RWPE2 (cell line): ENCODE measurements at regions not wholly inside any gene's neighbourhood (a gene's known extent, or its start where the extent isn't known, plus 50 kb on each side); places are given as distances from the start of the nearest gene placed in this dataset.
A peak's percentile ranks its signal among the peaks of the same experiment; 100 is the strongest.

Source experiments
- ATAC-seq: fragments of 200-7000 bp; cut with Tn5 transposase; 3 replicates; pipeline ENCODE4 v1.9.1; 2021; ENCODE audit warnings: low read depth
- DNase-seq: peaks from one replicate; pipeline ENCODE4 v3.0.0-alpha.2; 2020; ENCODE audit warnings: low spot score
- H3K27ac ChIP-seq: fragments of 450-650 bp; 2 replicates; pipeline ENCODE4 v1.5.1; 2017; ENCODE audit warnings: mild to moderate bottlenecking; ENCODE audit not compliant: poor library complexity, severe bottlenecking
- H3K27me3 ChIP-seq: fragments of 250-450 bp; sonication (Bioruptor Pico); 2 replicates; pipeline ENCODE4 v1.5.1; 2021; ENCODE audit warnings: mild to moderate bottlenecking, moderate library complexity; ENCODE audit not compliant: insufficient read depth, poor library complexity, severe bottlenecking
- H3K36me3 ChIP-seq: fragments of 250-450 bp; sonication (Bioruptor Pico); 2 replicates; pipeline ENCODE4 v1.5.1; 2020; ENCODE audit warnings: low read depth, mild to moderate bottlenecking, moderate library complexity
- H3K4me1 ChIP-seq: fragments of 250-450 bp; sonication (Bioruptor Pico); 2 replicates; pipeline ENCODE4 v1.5.1; 2021; ENCODE audit warnings: mild to moderate bottlenecking, moderate library complexity; ENCODE audit not compliant: insufficient read depth, poor library complexity, severe bottlenecking
- H3K4me3 ChIP-seq: fragments of 250-450 bp; sonication (Bioruptor Pico); 2 replicates; pipeline ENCODE4 v1.5.1; 2021; ENCODE audit warnings: mild to moderate bottlenecking, moderate library complexity; ENCODE audit not compliant: severe bottlenecking
- H3K9me3 ChIP-seq: fragments of 250-450 bp; sonication (Bioruptor Pico); 2 replicates; pipeline ENCODE4 v1.5.1; 2021; ENCODE audit warnings: mild to moderate bottlenecking, moderate library complexity; ENCODE audit not compliant: severe bottlenecking
- CTCF ChIP-seq: fragments of 450-650 bp; IDR thresholded peaks from one replicate; pipeline ENCODE4 v1.5.1; 2017; ENCODE audit warnings: mild to moderate bottlenecking, moderate library complexity; ENCODE audit not compliant: poor library complexity, severe bottlenecking

- no peak for TF ChIP-seq CTCF
- no peaks in the 10 kb centered on the region for H3K9me3 ChIP-seq
- DNase-seq: no peak
- H3K4me1 ChIP-seq: peaks cover 20% of the 10 kb centered on the region
- H3K4me3 ChIP-seq: no peak overlapping the region
- no peak overlapping the region for H3K27ac ChIP-seq
- H3K27me3 ChIP-seq: no peaks in the 10 kb centered on the region
- no peak for ATAC-seq
- no peaks in the 10 kb centered on the region for H3K36me3 ChIP-seq
Measured at GRCh38 chr12:46948936-46949545, 123.2 kb upstream of the SLC38A4 start.

GRCh38 chr12:46950094-46950493, 124.3 kb upstream of the SLC38A4 start:
- H3K4me3 ChIP-seq: no peak overlapping the region
- ATAC-seq (peak; percentile 33; the same call in 1 of the 3 replicates), DNase-seq (no peak)
- H3K27me3 ChIP-seq: no peaks in the 10 kb centered on the region
- H3K9me3 ChIP-seq: no peaks in the 10 kb centered on the region
- no peak for TF ChIP-seq CTCF
- H3K36me3 ChIP-seq: no peaks in the 10 kb centered on the region
- peaks cover 19% of the 10 kb centered on the region for H3K4me1 ChIP-seq
- no peak overlapping the region for H3K27ac ChIP-seq

- DNase-seq (no peak), ATAC-seq (0 out of 3 replicates have a peak, but pooled peaks have one; percentile 35)
- no peak for TF ChIP-seq CTCF
- Histone ChIP-seq H3K9me3 (no peaks in the 10 kb centered on the region), H3K27me3 (no peaks in the 10 kb centered on the region), H3K36me3 (no peaks in the 10 kb centered on the region), H3K4me3 (no peak overlapping the region), H3K27ac (peak overlapping the region; percentile 21), H3K4me1 (peaks cover 19% of the 10 kb centered on the region)
Measured at GRCh38 chr12:46952880-46953483, 126.4 kb upstream of the PCED1B start.

- H3K27me3 ChIP-seq: no peaks in the 10 kb centered on the region
- H3K4me3 ChIP-seq: no peak overlapping the region
- no peak for TF ChIP-seq CTCF
- DNase-seq: no peak
- ATAC-seq: no peak
- peaks cover 29% of the 10 kb centered on the region for H3K4me1 ChIP-seq
- no peaks in the 10 kb centered on the region for H3K36me3 ChIP-seq
- no peaks in the 10 kb centered on the region for H3K9me3 ChIP-seq
- no peak overlapping the region for H3K27ac ChIP-seq
Measured at GRCh38 chr12:46956451-46957035, 122.9 kb upstream of the PCED1B start.

GRCh38 chr12:46958053-46958452, 121.4 kb upstream of the PCED1B start:
- DNase-seq: no peak
- H3K9me3 ChIP-seq: no peaks in the 10 kb centered on the region
- no peak overlapping the region for H3K4me3 ChIP-seq
- no peak for ATAC-seq
- H3K27me3 ChIP-seq: no peaks in the 10 kb centered on the region
- H3K36me3 ChIP-seq: no peaks in the 10 kb centered on the region
- TF ChIP-seq CTCF: no peak
- H3K4me1 ChIP-seq: peaks cover 21% of the 10 kb centered on the region
- no peak overlapping the region for H3K27ac ChIP-seq
